Fibroblast of lung (primary cell): ENCODE measurements at regions not wholly inside any gene's neighbourhood (a gene's known extent, or its start where the extent isn't known, plus 50 kb on each side); places are given as distances from the start of the nearest gene placed in this dataset.
"Not testable (repeated sequence)": the region's sequence is repeated elsewhere in the genome, so short reads cannot be mapped to it uniquely, and the experiment has no call there.

Source experiments
- CTCF ChIP-seq, 2 donors: IDR thresholded peaks in 1 of 2; conservative IDR thresholded peaks in 1 of 2; 1 replicate in 1 of 2; 2 replicates in 1 of 2; pipeline ENCODE4 v1.5.1; 2011 to 2012; ENCODE audit warnings: low read length in 2 of 2, control low read depth in 1 of 2, inconsistent platforms in 1 of 2, low read depth in 1 of 2, mild to moderate bottlenecking in 1 of 2
- EZH2 ChIP-seq: IDR thresholded peaks from 2 replicates; pipeline ENCODE4 v1.5.1; 2012; ENCODE audit warnings: low read length, control low read depth, mild to moderate bottlenecking; ENCODE audit errors: missing control alignments

GRCh38 chr7:131679071-131679470 lies 122.6 kb upstream of the PODXL start:
- not testable (repeated sequence) for TF ChIP-seq CTCF (conservative IDR thresholded peaks at IDR 0.05 in 1 of 2, IDR thresholded peaks at IDR 0.05 in 1 of 2; ENCODE audit: low read depth in 1 of 2, low read length in 2 of 2); EZH2
